Coronary artery (tissue), 2 donors: ENCODE measurements at regions not wholly inside any gene's neighbourhood (a gene's known extent, or its start where the extent isn't known, plus 50 kb on each side); places are given as distances from the start of the nearest gene placed in this dataset.

Source experiments
- DNase-seq: peaks from one replicate; pipeline ENCODE4 v3.0.0-alpha.2; 2017; ENCODE audit warnings: low spot score
- H3K27ac ChIP-seq, 2 donors: fragments of 200-600 bp; sonication (generic); one replicate each; pipeline ENCODE4 v1.5.1; 2016 to 2019
- H3K4me3 ChIP-seq: fragments of 200-600 bp; sonication (generic); 2 replicates; pipeline ENCODE4 v1.5.1; 2016; ENCODE audit warnings: mild to moderate bottlenecking, moderate library complexity
- CTCF ChIP-seq: fragments of 200-600 bp; sonication (generic); IDR thresholded peaks from one replicate; pipeline ENCODE4 v1.5.1; 2019; ENCODE audit warnings: antibody characterized with exemption

DNA sequence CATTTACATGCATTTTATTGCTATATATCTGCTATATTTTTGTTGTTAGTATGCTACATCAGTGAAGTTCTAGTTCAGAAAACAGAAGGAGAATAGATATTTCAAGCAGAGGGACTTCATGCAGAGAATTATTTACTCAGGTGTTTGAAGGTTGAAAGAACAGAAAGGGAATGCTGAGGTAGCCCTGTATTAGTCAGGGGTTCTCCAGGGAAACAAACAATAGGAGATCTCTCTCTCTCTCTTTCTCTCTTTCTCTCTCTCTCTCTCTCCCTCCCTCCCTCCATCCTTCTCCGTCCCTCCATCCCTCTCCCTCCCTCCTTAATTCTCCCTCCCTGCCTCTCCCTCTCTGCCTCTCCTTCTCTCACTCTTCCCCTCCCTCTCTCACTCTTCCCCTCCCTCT is 114.3 kb upstream of the TDRD3 start:
- TF ChIP-seq CTCF, result no peak
- H3K4me3 ChIP-seq, result no peak overlapping the region
- DNase-seq, result no peak
- H3K27ac ChIP-seq, result no peak overlapping the region

DNA sequence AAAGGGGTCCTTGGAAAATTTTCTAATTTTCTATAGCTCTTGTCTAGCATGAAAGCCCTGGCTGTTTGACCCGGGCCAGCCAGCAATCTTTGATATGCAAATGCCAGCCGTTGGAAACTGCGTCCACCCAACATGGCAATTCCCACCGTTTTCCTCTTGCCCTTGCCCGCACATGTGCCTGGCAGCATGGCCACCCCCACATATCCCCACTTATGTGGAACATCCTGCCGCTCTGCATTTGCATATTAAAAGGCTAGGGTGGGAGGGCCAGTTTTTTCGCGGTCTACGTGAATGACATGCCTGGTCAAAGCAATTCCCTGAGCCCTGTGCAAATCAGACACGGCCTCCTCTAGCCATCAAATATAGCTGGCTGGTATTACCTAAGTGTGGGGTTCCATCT is 110.3 kb upstream of the TDRD3 start:
- no peak overlapping the region for H3K4me3 ChIP-seq
- no peak for TF ChIP-seq CTCF
- no peak overlapping the region for H3K27ac ChIP-seq
- no peak for DNase-seq

- DNase-seq, result no peak
- Histone ChIP-seq H3K27ac (no peak overlapping the region), H3K4me3 (no peak overlapping the region)
- TF ChIP-seq CTCF, result no peak
Observed at GRCh38 chr13:60288569-60288968, 108.5 kb upstream of the TDRD3 start.

DNA sequence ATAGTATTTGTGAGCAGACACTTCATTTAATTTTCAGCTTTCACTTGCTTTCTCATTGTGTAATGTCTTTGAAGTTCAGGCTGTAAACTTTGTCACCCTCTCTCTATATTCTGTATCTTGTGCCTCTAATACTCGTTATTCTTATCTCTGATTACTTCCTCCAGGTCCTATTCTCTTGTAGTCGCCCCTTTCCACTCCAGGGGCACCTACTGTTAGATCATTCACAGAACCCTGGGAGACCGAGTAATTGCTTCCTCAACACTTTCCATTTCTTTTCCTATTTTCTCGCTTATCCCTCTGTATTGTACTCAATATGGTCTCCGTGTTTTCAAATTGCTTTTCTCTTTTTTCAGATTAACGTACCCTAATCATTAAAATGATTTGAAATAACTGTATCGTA is 93.9 kb upstream of the TDRD3 start:
- Histone ChIP-seq H3K27ac (no peak overlapping the region), H3K4me3 (no peak overlapping the region)
- DNase-seq, result no peak
- no peak for TF ChIP-seq CTCF

GRCh38 chr13:60311527-60311926 is 85.5 kb upstream of the TDRD3 start:
- TF ChIP-seq CTCF, result no peak

DNA sequence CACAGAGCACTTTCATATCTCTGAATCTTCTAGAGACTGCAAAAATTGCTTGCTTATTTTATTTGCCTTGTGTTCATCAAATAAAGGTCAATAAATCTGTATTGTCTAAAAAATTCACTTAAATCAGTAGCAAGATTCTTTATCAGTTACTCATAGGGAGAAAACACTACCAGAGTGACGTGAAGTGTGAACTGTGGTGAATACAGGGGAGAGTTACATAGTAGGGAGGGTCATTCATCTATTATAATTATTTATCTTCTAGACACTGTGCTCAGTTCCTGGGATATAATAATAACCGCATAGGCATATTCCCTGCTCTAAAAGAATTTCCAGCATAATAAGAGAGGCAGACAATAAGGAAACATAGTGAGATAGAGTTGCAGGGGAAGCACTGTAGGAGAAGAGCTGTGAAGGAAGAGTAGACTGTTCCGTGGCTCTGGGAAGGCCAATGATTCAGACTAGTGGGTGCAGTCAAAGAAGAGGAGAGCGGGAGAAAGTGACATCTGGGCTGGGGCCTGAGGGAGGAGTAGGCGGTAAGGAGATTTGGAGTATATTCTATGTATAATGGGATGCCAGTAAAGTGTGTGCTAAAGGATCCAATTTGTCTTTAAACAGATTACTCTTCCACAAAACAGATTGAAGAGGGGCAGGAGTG is 84.0 kb upstream of the TDRD3 start:
- DNase-seq, result no peak
- no peak overlapping the region for H3K27ac ChIP-seq
- H3K4me3 ChIP-seq, result no peak overlapping the region
- no peak for TF ChIP-seq CTCF

More at GRCh38 chr13:60311527-60311926, 85.5 kb upstream of the TDRD3 start:
- H3K4me3 ChIP-seq, result no peak overlapping the region
- DNase-seq, result no peak
- H3K27ac ChIP-seq, result no peak overlapping the region

GRCh38 chr13:60318186-60318585 is 78.8 kb upstream of the TDRD3 start:
- no peak for TF ChIP-seq CTCF
- Histone ChIP-seq H3K4me3 (no peak overlapping the region), H3K27ac (no peak overlapping the region)
- DNase-seq, result no peak
